GM12878 (cell line): ENCODE measurements at regions not wholly inside any gene's neighbourhood (a gene's known extent, or its start where the extent isn't known, plus 50 kb on each side); places are given as distances from the start of the nearest gene placed in this dataset.

Source experiments
- ATAC-seq: fragments of 200-7000 bp; cut with Tn5 transposase; 3 replicates; pipeline ENCODE4 v1.9.1; 2020; ENCODE audit warnings: mild to moderate bottlenecking, moderate library complexity
- BruUV-seq: library from RNA; stranded (reverse); fragments of 400-500 nt; replicated peaks from 2 replicates; lab custom pipeline; 2021; lab: Mats Ljungman, UMichigan
- CTCF ChIA-PET: fragments of 300-600 bp; sonication (Branson Sonifier 250); formaldehyde crosslinking; extraction: SDS; loops from one replicate; lab custom pipeline; 2021; ENCODE audit warnings: inconsistent platforms; lab: Yijun Ruan, JAX
- POLR2A ChIA-PET: fragments of 350-600 bp; formaldehyde crosslinking; extraction: SDS; loops from one replicate; lab custom pipeline; 2021; ENCODE audit warnings: inconsistent platforms; lab: Charles Lee
- RAD21 ChIA-PET: fragments of 300-600 bp; sonication (Branson Sonifier 250); formaldehyde crosslinking; loops from one replicate; lab custom pipeline; 2023; ENCODE audit warnings: antibody characterized with exemption; ENCODE audit not compliant: unreplicated experiment; lab: Charles Lee
- SMC1A ChIA-PET: fragments of 300-600 bp; sonication (Branson Sonifier 250); formaldehyde crosslinking; loops from one replicate; lab custom pipeline; 2023; ENCODE audit not compliant: unreplicated experiment, uncharacterized antibody; lab: Charles Lee
- DNase-seq: peaks from one replicate; pipeline ENCODE4 v3.0.0-alpha.2; 2011; ENCODE audit warnings: low read depth, low spot score
- FAIRE-seq: peaks from 3 replicates; lab custom pipeline; 2011; peaks lifted over from hg19 to GRCh38; lab: Jason Lieb, UNC
- H2AFZ ChIP-seq: 2 replicates; pipeline ENCODE4 v1.6.0; 2011; ENCODE audit warnings: low read depth, low read length, control low read depth; ENCODE audit not compliant: control insufficient read depth
- H3K27ac ChIP-seq: 2 replicates; pipeline ENCODE4 v1.5.1; 2011; ENCODE audit warnings: control low read depth; ENCODE audit not compliant: control insufficient read depth, insufficient read depth
- H3K27me3 ChIP-seq, 2 experiments: replicated peaks in 1 of 2; 2 replicates each; pipeline versions ENCODE4 v1.6.0 to v1.6.1; 2011; ENCODE audit warnings: low read length in 1 of 2; ENCODE audit not compliant: control insufficient read depth in 2 of 2, insufficient read depth in 2 of 2
- H3K36me3 ChIP-seq, 2 experiments: 2 replicates each; pipeline ENCODE4 v1.5.1; 2011; ENCODE audit warnings: low read length in 1 of 2; ENCODE audit not compliant: control insufficient read depth in 2 of 2, insufficient read depth in 2 of 2
- H3K4me1 ChIP-seq: 2 replicates; pipeline ENCODE4 v1.6.1; 2011; ENCODE audit warnings: mild to moderate bottlenecking, low read length, moderate library complexity, mixed read lengths; ENCODE audit not compliant: control insufficient read depth, insufficient read depth
- H3K4me2 ChIP-seq: 2 replicates; pipeline ENCODE4 v1.6.0; 2011; ENCODE audit warnings: control low read depth; ENCODE audit not compliant: control insufficient read depth, insufficient read depth
- H3K4me3 ChIP-seq: fragments of 200-600 bp; sonication (generic); 2 replicates; pipeline ENCODE4 v1.5.1; 2016
- H3K79me2 ChIP-seq: 2 replicates; pipeline ENCODE4 v1.6.0; 2011; ENCODE audit warnings: low read length; ENCODE audit not compliant: control insufficient read depth, insufficient read depth
- H3K9ac ChIP-seq: 2 replicates; pipeline ENCODE4 v1.8.0; 2011; ENCODE audit warnings: low read length, control low read depth, mixed read lengths; ENCODE audit not compliant: control insufficient read depth, insufficient read depth
- H3K9me3 ChIP-seq: replicated peaks from 3 replicates; pipeline ENCODE4 v1.5.1; 2011; ENCODE audit warnings: mild to moderate bottlenecking, low read length; ENCODE audit not compliant: control insufficient read depth, insufficient read depth
- H4K20me1 ChIP-seq: 2 replicates; pipeline ENCODE4 v1.6.0; 2011; ENCODE audit not compliant: control insufficient read depth, insufficient read depth
- BRCA1 ChIP-seq: IDR thresholded peaks from 2 replicates; pipeline ENCODE4 v1.6.1; 2011; ENCODE audit warnings: low read depth, low read length, improper control_type of control experiment
- CHD2 ChIP-seq: IDR thresholded peaks from 2 replicates; pipeline ENCODE4 v1.6.1; 2011; ENCODE audit warnings: low read depth, low read length, improper control_type of control experiment, borderline replicate concordance
- CHD4 ChIP-seq: fragments of 200-600 bp; sonication (generic); IDR thresholded peaks from 2 replicates; pipeline ENCODE4 v1.6.1; 2016; ENCODE audit warnings: mild to moderate bottlenecking
- E2F8 ChIP-seq: fragments of 450-650 bp; IDR thresholded peaks from 2 replicates; pipeline ENCODE4 v1.6.1; 2018; ENCODE audit warnings: mild to moderate bottlenecking, low read depth, moderate library complexity; ENCODE audit not compliant: partially characterized antibody
- EGR1 ChIP-seq, 2 experiments: IDR thresholded peaks; 1 replicate in 1 of 2; 2 replicates in 1 of 2; pipeline ENCODE4 v1.6.1; 2011 to 2012; ENCODE audit warnings: low read depth in 2 of 2, low read length in 2 of 2, borderline replicate concordance in 1 of 2, mild to moderate bottlenecking in 1 of 2, moderate library complexity in 1 of 2
- IKZF2 ChIP-seq, 2 experiments: fragments of 450-650 bp; IDR thresholded peaks; 2 replicates each; pipeline ENCODE4 v1.6.1; 2017; ENCODE audit warnings: mild to moderate bottlenecking in 2 of 2, moderate library complexity in 2 of 2
- MTA3 ChIP-seq: IDR thresholded peaks from 2 replicates; pipeline ENCODE4 v1.6.1; 2012; ENCODE audit warnings: low read length, inconsistent platforms, borderline replicate concordance
- MXI1 ChIP-seq: fragments of 150-350 bp; IDR thresholded peaks from 2 replicates; pipeline ENCODE4 v1.6.1; 2011; ENCODE audit warnings: low read depth, mild to moderate bottlenecking, inconsistent platforms, low read length, improper control_type of control experiment
- NR2C1 ChIP-seq: fragments of 450-650 bp; IDR thresholded peaks from 2 replicates; pipeline ENCODE4 v1.6.1; 2017; ENCODE audit warnings: antibody characterized with exemption, mild to moderate bottlenecking, moderate library complexity
- RAD51 ChIP-seq: fragments of 450-650 bp; IDR thresholded peaks from 2 replicates; pipeline ENCODE4 v1.6.1; 2016; ENCODE audit warnings: moderate library complexity, mild to moderate bottlenecking, inconsistent platforms
- RELA ChIP-seq: fragments of 450-650 bp; IDR thresholded peaks from 2 replicates; pipeline ENCODE4 v1.8.0; 2014; ENCODE audit warnings: borderline replicate concordance; ENCODE audit not compliant: partially characterized antibody
- YBX1 ChIP-seq: fragments of 450-650 bp; IDR thresholded peaks from 2 replicates; pipeline ENCODE4 v1.6.1; 2016; ENCODE audit warnings: antibody characterized with exemption
- ZNF384 ChIP-seq: IDR thresholded peaks from 2 replicates; pipeline ENCODE4 v1.6.1; 2012; ENCODE audit warnings: low read depth, mild to moderate bottlenecking, low read length, improper control_type of control experiment, borderline replicate concordance
- WGBS: methylation state at CpG from one replicate; pipeline ENCODE4 v1.1.6; 2016; ENCODE audit warnings: low lambda C conversion rate; ENCODE audit not compliant: insufficient replicate concordance, insufficient coverage; ENCODE audit errors: missing lambda C conversion rate; 5-methylcytosine and 5-hydroxymethylcytosine counted together
- in situ Hi-C: fragments of 300-500 bp; cut with MboI; formaldehyde crosslinking; loops from 9 replicates; pipeline ENCODE4 v1.14.3; 2018; ENCODE audit warnings: mixed read lengths
- intact Hi-C: fragments of 100-400 bp; cut with micrococcal nuclease; formaldehyde crosslinking; loops from one replicate; pipeline ENCODE4 v1.14.2; 2022; ENCODE audit not compliant: unreplicated experiment
- TF ChIP-seq, protein P1 (sequence below): IDR thresholded peaks from 2 replicates; pipeline ENCODE4 v1.6.1; 2012; ENCODE audit warnings: low read depth, low read length, improper control_type of control experiment

GRCh38 chr1:81706650-81707435, 93.9 kb upstream of the ADGRL2 start:
- H3K27ac ChIP-seq = no peak overlapping the region
- in situ Hi-C loops = no loop called here
- ChIA-PET POLR2A (no interaction called here), CTCF (interaction anchor here (0.8 to 1.6 kb wide), 5 partner anchors 10 to 157 kb away, joined by 3 to 6 read pairs (median 5); no protein-coding TSS in a partner anchor), RAD21 (no interaction called here), SMC1A (interaction anchor here (0.6 to 2.8 kb wide), 8 partner anchors 9 to 1257 kb away, joined by 3 to 11 read pairs (median 4); no protein-coding TSS in a partner anchor)
- no peaks in the 10 kb centered on the region for H4K20me1 ChIP-seq
- no peak overlapping the region for H3K4me2 ChIP-seq
- H2AFZ ChIP-seq = no peak overlapping the region
- 20% methylated on average over 3 of the region's 3 CpGs for WGBS
- H3K27me3 ChIP-seq = no peaks in the 10 kb centered on the region; a peak in 1 of 4 replicates
- H3K4me1 ChIP-seq = no peaks in the 10 kb centered on the region
- H3K79me2 ChIP-seq = no peaks in the 10 kb centered on the region
- BruUV-seq = no TSS peak
- no peak overlapping the region for H3K9ac ChIP-seq
- H3K4me3 ChIP-seq = no peak overlapping the region
- intact Hi-C loops = no loop called here
- no peaks in the 10 kb centered on the region for H3K9me3 ChIP-seq
- no peaks in the 10 kb centered on the region for H3K36me3 ChIP-seq
- DNase-seq = no peak
- TF ChIP-seq MXI1 (no peak), BRCA1 (no peak), EGR1 (IDR thresholded peaks at IDR 0.05; ENCODE audit: borderline replicate concordance in 1 of 2, low read depth in 2 of 2, low read length in 2 of 2) (no peak), RAD51 (no peak), ZNF384 (no peak), RELA (no peak), E2F8 (no peak), CHD4 (no peak), CHD2 (no peak), IKZF2 (IDR thresholded peaks at IDR 0.05) (no peak), YBX1 (no peak), MTA3 (no peak), NR2C1 (no peak)
- TF ChIP-seq, protein P1, sequence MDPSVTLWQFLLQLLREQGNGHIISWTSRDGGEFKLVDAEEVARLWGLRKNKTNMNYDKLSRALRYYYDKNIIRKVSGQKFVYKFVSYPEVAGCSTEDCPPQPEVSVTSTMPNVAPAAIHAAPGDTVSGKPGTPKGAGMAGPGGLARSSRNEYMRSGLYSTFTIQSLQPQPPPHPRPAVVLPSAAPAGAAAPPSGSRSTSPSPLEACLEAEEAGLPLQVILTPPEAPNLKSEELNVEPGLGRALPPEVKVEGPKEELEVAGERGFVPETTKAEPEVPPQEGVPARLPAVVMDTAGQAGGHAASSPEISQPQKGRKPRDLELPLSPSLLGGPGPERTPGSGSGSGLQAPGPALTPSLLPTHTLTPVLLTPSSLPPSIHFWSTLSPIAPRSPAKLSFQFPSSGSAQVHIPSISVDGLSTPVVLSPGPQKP = no peak
- ATAC-seq = no peak
- no peak for FAIRE-seq
